GM23338 (cell line): ENCODE measurements at regions not wholly inside any gene's neighbourhood (a gene's known extent, or its start where the extent isn't known, plus 50 kb on each side); places are given as distances from the start of the nearest gene placed in this dataset.

Source experiments
- ATAC-seq: fragments of 200-7000 bp; cut with Tn5 transposase; 3 replicates; pipeline ENCODE4 v1.9.1; 2020
- DNase-seq: peaks from one replicate; pipeline ENCODE4 v3.0.0-alpha.2; 2015; ENCODE audit warnings: low spot score
- H2AFZ ChIP-seq: fragments of 200-600 bp; sonication (generic); 2 replicates; pipeline ENCODE4 v1.8.0; 2016; ENCODE audit warnings: antibody characterized with exemption, mild to moderate bottlenecking, moderate library complexity
- H3F3A ChIP-seq: fragments of 200-600 bp; sonication (generic); replicated peaks from 2 replicates; pipeline ENCODE4 v1.8.0; 2017; ENCODE audit warnings: antibody characterized with exemption, mixed run types, low read depth
- H3K27ac ChIP-seq: fragments of 200-600 bp; sonication (generic); 2 replicates; pipeline ENCODE4 v1.6.1; 2016; ENCODE audit warnings: low read depth
- H3K27me3 ChIP-seq: fragments of 200-600 bp; sonication (generic); 2 replicates; pipeline ENCODE4 v1.8.0; 2016; ENCODE audit warnings: mild to moderate bottlenecking, mixed run types, moderate library complexity; ENCODE audit not compliant: insufficient read depth
- H3K36me3 ChIP-seq: fragments of 200-600 bp; sonication (generic); 2 replicates; pipeline ENCODE4 v1.8.0; 2016; ENCODE audit warnings: mild to moderate bottlenecking; ENCODE audit not compliant: insufficient read depth
- H3K4me1 ChIP-seq: fragments of 200-600 bp; sonication (generic); 2 replicates; pipeline ENCODE4 v1.8.0; 2016; ENCODE audit warnings: mild to moderate bottlenecking, moderate library complexity; ENCODE audit not compliant: insufficient read depth
- H3K4me2 ChIP-seq: fragments of 200-600 bp; sonication (generic); 2 replicates; pipeline ENCODE4 v1.7.1; 2017; ENCODE audit warnings: mixed run types
- H3K4me3 ChIP-seq: fragments of 200-600 bp; sonication (generic); 2 replicates; pipeline ENCODE4 v1.6.1; 2016; ENCODE audit warnings: mixed run types
- H3K79me2 ChIP-seq: fragments of 200-600 bp; sonication (generic); replicated peaks from 2 replicates; pipeline ENCODE4 v1.8.0; 2017; ENCODE audit warnings: mild to moderate bottlenecking; ENCODE audit not compliant: insufficient read depth
- H3K9me2 ChIP-seq: fragments of 200-600 bp; sonication (generic); 2 replicates; pipeline ENCODE4 v1.8.0; 2017; ENCODE audit not compliant: insufficient read depth
- H4K20me1 ChIP-seq: fragments of 200-600 bp; sonication (generic); replicated peaks from 2 replicates; pipeline ENCODE4 v1.8.0; 2017; ENCODE audit warnings: mild to moderate bottlenecking; ENCODE audit not compliant: insufficient read depth
- H3K27ac Mint-ChIP-seq: 2 replicates; pipeline ENCODE4 v1.8.0; 2020; ENCODE audit warnings: inconsistent platforms, mild to moderate bottlenecking, moderate library complexity, mixed read lengths
- H3K27me3 Mint-ChIP-seq: 3 replicates; pipeline ENCODE4 v1.8.0; 2022; ENCODE audit warnings: low read depth, mild to moderate bottlenecking, moderate library complexity, mixed read lengths, inconsistent platforms; ENCODE audit not compliant: insufficient read depth, poor library complexity
- H3K36me3 Mint-ChIP-seq: 3 replicates; pipeline ENCODE4 v1.8.0; 2021; ENCODE audit warnings: low read depth, mild to moderate bottlenecking, inconsistent platforms, moderate library complexity, mixed read lengths
- H3K4me1 Mint-ChIP-seq: 3 replicates; pipeline ENCODE4 v1.8.0; 2020; ENCODE audit warnings: mild to moderate bottlenecking, inconsistent platforms, mixed read lengths
- H3K4me3 Mint-ChIP-seq: 3 replicates; pipeline ENCODE4 v1.8.0; 2021; ENCODE audit warnings: moderate library complexity, mild to moderate bottlenecking, inconsistent platforms, mixed read lengths
- H3K9me3 Mint-ChIP-seq: 3 replicates; pipeline ENCODE4 v1.8.0; 2020; ENCODE audit warnings: moderate library complexity, mild to moderate bottlenecking, inconsistent platforms, mixed read lengths
- CTCF ChIP-seq, 2 experiments: fragments of 200-600 bp in 1 of 2; sonication (generic) in 1 of 2; conservative IDR thresholded peaks; 2 replicates each; pipeline versions ENCODE4 v1.5.1 to v1.6.1; 2016 to 2017; ENCODE audit warnings: antibody characterized with exemption in 2 of 2, low read depth in 2 of 2, mild to moderate bottlenecking in 2 of 2, moderate library complexity in 1 of 2
- EZH2 ChIP-seq: fragments of 200-600 bp; sonication (generic); IDR thresholded peaks from one replicate; pipeline ENCODE4 v1.8.0; 2017; ENCODE audit warnings: antibody characterized with exemption, mild to moderate bottlenecking, low read depth; ENCODE audit not compliant: unreplicated experiment
- JUNB ChIP-seq: IDR thresholded peaks from one replicate; pipeline ENCODE4 v1.6.1; 2016; ENCODE audit warnings: antibody characterized with exemption; ENCODE audit not compliant: unreplicated experiment
- NANOG ChIP-seq: IDR thresholded peaks from 2 replicates; pipeline ENCODE4 v1.6.1; 2016; ENCODE audit warnings: antibody characterized with exemption, borderline replicate concordance
- POLR2AphosphoS5 ChIP-seq: IDR thresholded peaks from 2 replicates; pipeline ENCODE4 v1.6.1; 2016; ENCODE audit warnings: antibody characterized with exemption, low read depth
- REST ChIP-seq: IDR thresholded peaks from one replicate; pipeline ENCODE4 v1.6.1; 2018; ENCODE audit warnings: antibody characterized with exemption; ENCODE audit not compliant: unreplicated experiment
- STAT1 ChIP-seq: IDR thresholded peaks from one replicate; pipeline ENCODE4 v1.6.1; 2016; ENCODE audit warnings: antibody characterized with exemption; ENCODE audit not compliant: unreplicated experiment
- ZNF114 ChIP-seq: fragments of 250-450 bp; sonication (Bioruptor Pico); IDR thresholded peaks from 2 replicates; pipeline ENCODE4 v1.5.0; 2020; ENCODE audit warnings: mild to moderate bottlenecking, moderate library complexity

- H3K36me3 ChIP-seq: no peaks in the 10 kb centered on the region
- Mint-ChIP-seq H3K9me3 (no peaks in the 10 kb centered on the region), H3K27ac (no peak overlapping the region), H3K27me3 (no peaks in the 10 kb centered on the region), H3K4me1 (peaks cover 4% of the 10 kb centered on the region; the same call in 2 of the 3 replicates), H3K4me3 (no peak overlapping the region), H3K36me3 (no peaks in the 10 kb centered on the region)
- no peak overlapping the region for H3K4me2 ChIP-seq
- TF ChIP-seq ZNF114 (CRISPR knock-in tag): no peak
- no peak for TF ChIP-seq REST
- no peak for TF ChIP-seq JUNB
- H3K79me2 ChIP-seq: no peaks in the 10 kb centered on the region
- H3K4me3 ChIP-seq: no peak overlapping the region
- no peaks in the 10 kb centered on the region for H4K20me1 ChIP-seq
- DNase-seq: no peak
- no peaks in the 10 kb centered on the region for H3K9me2 ChIP-seq
- H3K4me1 ChIP-seq: peaks cover 6% of the 10 kb centered on the region; the same call in 1 of the 2 replicates
- no peaks in the 10 kb centered on the region for H3K27me3 ChIP-seq
- no peak overlapping the region for H2AFZ ChIP-seq
- H3F3A ChIP-seq: no peaks in the 10 kb centered on the region
- no peak for ATAC-seq
- no peak overlapping the region for H3K27ac ChIP-seq
Measured at GRCh38 chr5:147972076-147972840, 65.9 kb upstream of the C5orf46 start.

- ATAC-seq: no peak
- no peaks in the 10 kb centered on the region for H3K27me3 Mint-ChIP-seq
- H3K4me1 Mint-ChIP-seq: peaks cover 4% of the 10 kb centered on the region; the same call in 2 of the 3 replicates
- no peak overlapping the region for H3K4me3 Mint-ChIP-seq
- Histone ChIP-seq H3K36me3 (no peaks in the 10 kb centered on the region), H3F3A (no peaks in the 10 kb centered on the region), H3K9me2 (no peaks in the 10 kb centered on the region), H3K79me2 (no peaks in the 10 kb centered on the region), H3K4me3 (no peak overlapping the region), H3K4me1 (peaks cover 6% of the 10 kb centered on the region; the same call in 1 of the 2 replicates), H3K27ac (no peak overlapping the region), H3K4me2 (no peak overlapping the region), H4K20me1 (no peaks in the 10 kb centered on the region), H3K27me3 (no peaks in the 10 kb centered on the region), H2AFZ (no peak overlapping the region)
- no peaks in the 10 kb centered on the region for H3K36me3 Mint-ChIP-seq
- H3K27ac Mint-ChIP-seq: no peak overlapping the region
- no peak for TF ChIP-seq ZNF114 (CRISPR knock-in tag)
- H3K9me3 Mint-ChIP-seq: no peaks in the 10 kb centered on the region
- DNase-seq: peak; percentile 30
Measured at GRCh38 chr5:147971472-147971871, 65.1 kb upstream of the C5orf46 start.

- Histone ChIP-seq H3K4me3 (no peak overlapping the region), H3K36me3 (no peaks in the 10 kb centered on the region; the same call in 1 of the 2 replicates), H3K27me3 (no peaks in the 10 kb centered on the region), H3K9me2 (no peaks in the 10 kb centered on the region), H3K79me2 (no peaks in the 10 kb centered on the region), H3F3A (no peaks in the 10 kb centered on the region), H3K4me1 (peaks cover 6% of the 10 kb centered on the region; the same call in 1 of the 2 replicates), H2AFZ (no peak overlapping the region), H3K4me2 (no peak overlapping the region), H3K27ac (no peak overlapping the region), H4K20me1 (no peaks in the 10 kb centered on the region)
- TF ChIP-seq STAT1 (no peak), CTCF (conservative IDR thresholded peaks at IDR 0.05; ENCODE audit: low read depth in 2 of 2) (no peak), POLR2AphosphoS5 (no peak), EZH2 (no peak), NANOG (no peak), REST (no peak)
- Mint-ChIP-seq H3K36me3 (no peaks in the 10 kb centered on the region), H3K9me3 (no peaks in the 10 kb centered on the region), H3K4me1 (peaks cover 4% of the 10 kb centered on the region; the same call in 2 of the 3 replicates), H3K27ac (no peak overlapping the region), H3K27me3 (no peaks in the 10 kb centered on the region), H3K4me3 (no peak overlapping the region)
- no peak for DNase-seq
- ATAC-seq: no peak
Measured at GRCh38 chr5:147968855-147969254, 62.5 kb upstream of the C5orf46 start.
